ENCODE measurements at regions not wholly inside any gene's neighbourhood (a gene's known extent, or its start where the extent isn't known, plus 50 kb on each side); places are given as distances from the start of the nearest gene placed in this dataset.

DNA sequence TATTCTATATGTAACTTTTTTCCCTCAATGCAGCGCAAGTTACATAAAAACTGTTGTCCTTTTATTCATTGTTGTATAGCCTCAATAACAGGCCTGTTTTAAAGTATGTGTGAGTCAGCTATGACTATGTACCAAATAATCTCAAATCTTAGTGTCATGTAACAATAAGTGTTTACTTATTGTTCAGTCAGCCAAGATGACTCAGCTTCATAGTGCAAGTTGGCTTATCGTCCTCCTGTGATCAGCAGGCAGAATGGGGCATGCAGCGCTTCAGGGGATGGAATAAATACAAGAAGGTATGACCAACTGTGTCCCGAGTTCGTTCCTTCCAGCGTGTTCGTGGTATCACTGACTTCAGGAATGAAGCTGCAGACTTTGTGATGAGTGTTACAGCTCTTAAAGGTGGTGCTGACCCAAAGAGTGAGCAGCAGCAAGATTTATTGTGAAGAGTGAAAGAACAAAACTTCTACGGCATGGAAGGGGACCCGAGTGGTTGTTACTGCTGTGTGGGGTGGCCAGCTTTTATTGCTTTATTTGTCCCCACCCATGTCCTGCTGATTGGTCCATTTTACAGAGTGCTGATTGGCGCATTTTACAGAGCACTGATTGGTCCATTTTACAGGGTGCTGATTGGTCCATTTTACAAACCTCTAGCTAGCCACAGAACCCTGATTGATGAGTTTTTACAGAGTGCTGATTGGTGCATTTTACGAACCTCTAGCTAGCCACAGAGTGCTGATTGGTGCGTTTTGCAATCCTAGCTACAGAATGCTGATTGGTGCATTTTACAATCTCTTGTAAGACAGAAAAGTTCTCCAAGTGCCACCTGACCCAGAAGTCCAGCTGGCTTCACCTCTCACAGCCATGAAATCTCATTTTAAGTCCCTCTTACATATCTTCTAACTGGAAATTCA, 1016.0 kb downstream of the MCTP2 start:
- no peaks in the 10 kb centered on the region for H3K36me3 ChIP-seq (ENCODE audit: control insufficient read depth, insufficient read depth, low read length)
- no peaks in the 10 kb centered on the region for H3K9me3 ChIP-seq (ENCODE audit: control insufficient read depth, low read length)
- H3K4me3 ChIP-seq (ENCODE audit: low read length) = no peak overlapping the region

DNA sequence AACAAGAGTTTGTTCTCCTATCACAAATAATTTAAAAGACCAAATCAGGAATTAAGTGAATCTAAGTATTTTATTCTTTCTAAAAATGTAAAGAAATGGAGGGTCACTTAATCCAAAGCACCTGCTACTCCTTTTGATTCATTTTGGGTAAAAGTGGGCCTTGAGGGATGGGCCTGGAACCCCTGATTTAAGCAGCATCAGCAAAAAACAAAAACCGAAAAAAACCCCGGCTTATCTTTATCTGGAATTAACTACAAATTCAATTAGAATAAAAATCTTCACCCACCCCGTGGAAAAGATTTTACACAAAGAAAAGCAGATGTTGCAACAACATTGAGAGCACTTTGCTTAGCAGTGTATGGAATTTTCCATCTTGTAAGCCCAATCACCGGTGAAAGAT, 1018.2 kb downstream of the MCTP2 start:
- Histone ChIP-seq H3K4me1 (ENCODE audit: control insufficient read depth, insufficient read depth, low read length) (peaks cover 19% of the 10 kb centered on the region), H3K9me3 (ENCODE audit: control insufficient read depth, low read length) (no peaks in the 10 kb centered on the region), H3K4me3 (ENCODE audit: low read length) (no peak overlapping the region), H3K36me3 (ENCODE audit: control insufficient read depth, insufficient read depth, low read length) (no peaks in the 10 kb centered on the region), H3K27me3 (ENCODE audit: control insufficient read depth, insufficient read depth, low read length) (no peaks in the 10 kb centered on the region), H3K9ac (ENCODE audit: low read length) (no peak overlapping the region)

More for the DNA sequence above, 1016.0 kb downstream of the MCTP2 start:
- no peaks in the 10 kb centered on the region for H3K27me3 ChIP-seq (ENCODE audit: control insufficient read depth, insufficient read depth, low read length)
- no peak overlapping the region for H3K9ac ChIP-seq (ENCODE audit: low read length)
- peaks cover 6% of the 10 kb centered on the region for H3K4me1 ChIP-seq (ENCODE audit: control insufficient read depth, insufficient read depth, low read length)

DNA sequence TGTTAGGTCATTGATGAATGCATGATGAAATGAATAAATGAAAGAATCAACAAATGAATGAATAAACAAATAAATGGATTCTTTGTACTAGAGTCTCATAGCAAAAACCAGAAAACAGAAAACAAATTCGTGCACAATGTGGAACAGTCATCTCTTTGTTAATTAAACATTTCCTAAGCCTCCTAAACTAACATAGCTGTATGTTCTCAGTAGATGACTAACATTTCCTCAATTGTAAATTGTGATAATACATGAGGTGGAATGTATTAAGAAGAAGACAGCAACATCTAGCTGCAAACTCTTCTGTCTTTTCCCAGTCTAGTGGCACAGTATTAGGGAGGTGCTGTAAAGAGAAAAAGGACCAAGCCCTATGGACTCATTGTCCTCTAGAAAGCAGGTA, 1021.0 kb downstream of the MCTP2 start:
- H3K4me1 ChIP-seq (ENCODE audit: control insufficient read depth, insufficient read depth, low read length) = peaks cover 19% of the 10 kb centered on the region
- no peaks in the 10 kb centered on the region for H3K27me3 ChIP-seq (ENCODE audit: control insufficient read depth, insufficient read depth, low read length)
- H3K36me3 ChIP-seq (ENCODE audit: control insufficient read depth, insufficient read depth, low read length) = no peaks in the 10 kb centered on the region
- H3K9ac ChIP-seq (ENCODE audit: low read length) = no peak overlapping the region
- no peaks in the 10 kb centered on the region for H3K9me3 ChIP-seq (ENCODE audit: control insufficient read depth, low read length)
- H3K4me3 ChIP-seq (ENCODE audit: low read length) = no peak overlapping the region

DNA sequence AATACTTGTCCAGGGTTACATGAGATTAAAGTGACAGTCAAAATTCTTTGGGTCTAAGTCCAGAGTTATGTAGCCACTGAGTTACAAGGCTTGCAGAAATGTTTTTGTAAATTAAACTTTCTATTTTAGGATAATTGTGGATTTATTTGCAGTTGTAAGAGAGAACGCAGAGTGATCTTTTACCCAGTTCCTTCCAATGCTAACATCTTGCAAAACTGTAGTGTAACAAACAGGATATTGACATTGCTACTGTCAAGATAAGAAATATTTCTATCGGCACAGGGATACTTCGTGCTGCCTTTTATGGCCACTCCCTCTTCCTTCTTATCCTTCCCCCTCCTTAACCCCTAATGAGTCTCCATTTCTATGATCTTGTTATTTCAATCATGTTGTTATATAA, 1022.9 kb downstream of the MCTP2 start:
- H3K36me3 ChIP-seq (ENCODE audit: control insufficient read depth, insufficient read depth, low read length) = no peaks in the 10 kb centered on the region
- H3K9me3 ChIP-seq (ENCODE audit: control insufficient read depth, low read length) = no peaks in the 10 kb centered on the region
- peaks cover 13% of the 10 kb centered on the region for H3K4me1 ChIP-seq (ENCODE audit: control insufficient read depth, insufficient read depth, low read length)
- H3K27me3 ChIP-seq (ENCODE audit: control insufficient read depth, insufficient read depth, low read length) = no peaks in the 10 kb centered on the region
- no peak overlapping the region for H3K9ac ChIP-seq (ENCODE audit: low read length)
- H3K4me3 ChIP-seq (ENCODE audit: low read length) = no peak overlapping the region

DNA sequence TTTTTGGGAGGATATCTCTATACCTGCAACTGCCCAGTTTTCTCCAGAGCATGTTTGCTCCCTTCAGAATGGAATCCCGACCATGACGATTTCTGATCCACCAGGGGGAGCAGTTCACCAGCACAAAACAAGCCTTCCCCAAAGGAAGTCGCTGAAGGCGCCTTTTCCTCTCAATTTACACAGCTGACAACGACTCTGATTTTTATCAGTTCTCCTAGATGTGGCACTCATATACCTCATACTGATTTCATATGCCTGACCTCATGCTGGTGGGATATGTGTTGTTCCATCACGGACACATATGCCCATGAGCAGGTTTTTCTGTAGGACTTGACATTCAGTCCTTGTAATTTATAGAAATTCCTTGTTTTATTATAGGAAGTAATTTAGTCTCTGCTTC, 1028.2 kb downstream of the MCTP2 start:
- Histone ChIP-seq H3K4me1 (ENCODE audit: control insufficient read depth, insufficient read depth, low read length) (peaks cover 5% of the 10 kb centered on the region), H3K4me3 (ENCODE audit: low read length) (no peak overlapping the region)

DNA sequence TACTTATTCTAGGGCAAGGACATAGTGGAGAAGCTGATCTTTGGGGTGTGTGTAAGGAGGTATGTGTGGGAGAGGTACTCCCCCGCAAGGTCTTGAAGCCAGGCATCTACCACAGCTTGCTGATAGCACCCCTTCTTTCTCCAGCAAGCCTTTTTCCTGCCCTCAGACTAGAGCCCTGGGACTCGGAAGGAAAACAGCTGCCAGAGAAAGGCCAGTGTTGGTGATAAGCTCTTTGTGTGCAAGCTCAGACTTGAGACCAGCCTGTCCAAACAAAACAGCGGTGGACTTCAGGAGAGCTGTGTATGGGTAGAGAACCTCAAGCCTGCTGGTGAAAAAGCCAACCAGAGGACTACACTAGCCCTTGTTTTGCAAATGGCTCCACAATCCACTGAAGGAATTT, 1028.6 kb downstream of the MCTP2 start:
- Histone ChIP-seq H3K9ac (ENCODE audit: low read length) (no peak overlapping the region), H3K9me3 (ENCODE audit: control insufficient read depth, low read length) (no peaks in the 10 kb centered on the region), H3K36me3 (ENCODE audit: control insufficient read depth, insufficient read depth, low read length) (no peaks in the 10 kb centered on the region), H3K27me3 (ENCODE audit: control insufficient read depth, insufficient read depth, low read length) (no peaks in the 10 kb centered on the region), H3K4me3 (ENCODE audit: low read length) (no peak overlapping the region), H3K4me1 (ENCODE audit: control insufficient read depth, insufficient read depth, low read length) (peaks cover 5% of the 10 kb centered on the region)

More for the DNA sequence above, 1028.2 kb downstream of the MCTP2 start:
- no peaks in the 10 kb centered on the region for H3K36me3 ChIP-seq (ENCODE audit: control insufficient read depth, insufficient read depth, low read length)
- no peaks in the 10 kb centered on the region for H3K27me3 ChIP-seq (ENCODE audit: control insufficient read depth, insufficient read depth, low read length)
- no peaks in the 10 kb centered on the region for H3K9me3 ChIP-seq (ENCODE audit: control insufficient read depth, low read length)
- no peak overlapping the region for H3K9ac ChIP-seq (ENCODE audit: low read length)

DNA sequence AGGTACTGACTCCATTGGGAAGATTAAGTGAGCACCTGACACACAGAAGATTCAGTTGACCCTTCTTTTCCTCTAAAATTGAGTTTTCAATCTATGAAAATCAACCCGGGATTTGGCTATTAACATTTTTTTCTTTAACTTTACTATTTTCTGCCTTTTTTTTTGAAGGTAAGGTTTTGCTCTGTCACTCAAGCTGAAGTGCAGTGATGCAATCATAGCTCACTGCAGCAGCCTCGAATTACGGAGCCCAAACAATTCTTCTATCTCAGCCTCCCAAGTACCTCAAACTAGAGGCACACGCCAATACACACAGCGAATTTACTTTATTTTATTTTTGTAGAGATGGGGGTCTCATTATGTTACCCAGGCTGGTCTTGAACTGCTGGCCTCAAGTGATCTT, 1029.5 kb downstream of the MCTP2 start:
- Histone ChIP-seq H3K9me3 (ENCODE audit: control insufficient read depth, low read length) (no peaks in the 10 kb centered on the region), H3K4me3 (ENCODE audit: low read length) (no peak overlapping the region), H3K4me1 (ENCODE audit: control insufficient read depth, insufficient read depth, low read length) (peaks cover 5% of the 10 kb centered on the region), H3K27me3 (ENCODE audit: control insufficient read depth, insufficient read depth, low read length) (no peaks in the 10 kb centered on the region), H3K36me3 (ENCODE audit: control insufficient read depth, insufficient read depth, low read length) (no peaks in the 10 kb centered on the region), H3K9ac (ENCODE audit: low read length) (no peak overlapping the region)

DNA sequence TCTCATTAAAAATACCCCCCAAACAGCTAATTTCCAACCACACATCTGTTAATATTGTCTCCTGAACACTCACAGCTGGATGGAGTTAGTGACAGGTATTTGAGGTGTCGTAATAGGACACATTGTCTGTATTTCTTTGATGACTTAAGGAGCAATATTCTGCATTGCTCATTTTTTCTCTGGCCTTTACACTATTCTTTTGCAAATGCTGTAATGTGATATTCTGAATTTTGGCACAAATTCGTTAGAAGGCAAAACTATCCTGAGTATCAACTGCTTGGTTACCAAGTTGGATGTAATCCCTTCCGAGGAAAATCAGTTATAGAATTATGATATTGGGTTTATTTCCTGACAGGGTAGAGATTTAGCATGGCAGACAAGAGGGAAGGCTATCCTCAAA, 1030.2 kb downstream of the MCTP2 start:
- H3K4me1 ChIP-seq (ENCODE audit: control insufficient read depth, insufficient read depth, low read length) = peaks cover 5% of the 10 kb centered on the region
- no peak overlapping the region for H3K4me3 ChIP-seq (ENCODE audit: low read length)
- H3K36me3 ChIP-seq (ENCODE audit: control insufficient read depth, insufficient read depth, low read length) = no peaks in the 10 kb centered on the region
- no peaks in the 10 kb centered on the region for H3K27me3 ChIP-seq (ENCODE audit: control insufficient read depth, insufficient read depth, low read length)
- no peak overlapping the region for H3K9ac ChIP-seq (ENCODE audit: low read length)
- no peaks in the 10 kb centered on the region for H3K9me3 ChIP-seq (ENCODE audit: control insufficient read depth, low read length)

DNA sequence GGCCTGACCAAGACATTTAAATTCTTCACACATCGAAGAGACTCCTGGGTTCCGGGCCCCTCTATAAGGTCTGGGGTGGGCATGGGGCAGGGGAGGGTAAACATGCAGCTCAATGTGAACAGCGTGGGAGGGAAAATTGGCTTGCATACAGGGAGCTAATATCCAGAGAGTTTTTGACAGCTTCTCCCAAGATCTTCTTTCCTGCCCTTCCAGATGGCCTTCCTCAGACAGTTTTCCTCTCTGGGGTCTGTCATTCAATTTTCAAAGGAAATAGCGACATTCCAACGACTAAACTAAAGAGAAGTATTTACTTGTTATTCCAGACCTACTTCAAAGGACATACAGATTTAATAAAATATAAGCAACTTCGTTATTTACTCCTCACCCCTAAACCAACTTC, 1030.6 kb downstream of the MCTP2 start:
- no peaks in the 10 kb centered on the region for H3K36me3 ChIP-seq (ENCODE audit: control insufficient read depth, insufficient read depth, low read length)
- H3K4me1 ChIP-seq (ENCODE audit: control insufficient read depth, insufficient read depth, low read length) = peaks cover 5% of the 10 kb centered on the region
- H3K9me3 ChIP-seq (ENCODE audit: control insufficient read depth, low read length) = no peaks in the 10 kb centered on the region
- H3K4me3 ChIP-seq (ENCODE audit: low read length) = no peak overlapping the region
- H3K9ac ChIP-seq (ENCODE audit: low read length) = no peak overlapping the region
- no peaks in the 10 kb centered on the region for H3K27me3 ChIP-seq (ENCODE audit: control insufficient read depth, insufficient read depth, low read length)

DNA sequence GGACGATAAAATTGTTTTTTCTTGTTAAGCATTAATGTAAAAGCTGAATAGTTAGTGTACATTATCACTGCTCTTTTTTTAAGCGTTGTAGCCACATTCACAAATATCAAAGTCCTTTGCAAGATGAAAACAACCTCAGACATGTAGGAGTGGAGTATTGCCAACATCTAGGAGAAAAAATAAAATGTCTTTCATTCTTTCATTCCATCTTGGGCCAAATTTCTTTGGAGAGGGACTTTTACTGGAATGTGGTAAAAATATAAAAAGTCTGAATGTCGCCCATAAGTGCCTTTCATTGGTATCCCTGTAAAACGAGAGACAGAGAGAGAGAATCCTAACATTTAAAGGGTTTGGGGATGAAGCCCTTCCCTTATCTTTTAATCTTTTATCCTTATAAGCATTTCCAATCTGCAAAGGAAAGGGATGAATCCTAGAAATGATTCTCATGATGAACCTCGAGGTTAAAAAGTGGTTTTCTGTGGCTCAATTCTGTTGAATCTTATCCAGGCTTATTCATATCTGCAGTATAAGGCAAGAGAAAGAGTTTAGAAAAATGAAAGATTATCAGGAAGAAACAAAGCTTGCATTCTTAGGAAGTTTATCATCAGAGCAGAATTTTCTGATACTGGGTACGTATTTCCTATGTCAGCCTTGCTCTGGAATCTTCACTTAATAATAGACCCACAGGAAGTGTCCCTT, 1031.7 kb downstream of the MCTP2 start:
- no peak overlapping the region for H3K4me3 ChIP-seq (ENCODE audit: low read length)
- H3K27me3 ChIP-seq (ENCODE audit: control insufficient read depth, insufficient read depth, low read length) = no peaks in the 10 kb centered on the region
- H3K9ac ChIP-seq (ENCODE audit: low read length) = no peak overlapping the region
- no peaks in the 10 kb centered on the region for H3K9me3 ChIP-seq (ENCODE audit: control insufficient read depth, low read length)
- no peaks in the 10 kb centered on the region for H3K36me3 ChIP-seq (ENCODE audit: control insufficient read depth, insufficient read depth, low read length)
- H3K4me1 ChIP-seq (ENCODE audit: control insufficient read depth, insufficient read depth, low read length) = peaks cover 5% of the 10 kb centered on the region

DNA sequence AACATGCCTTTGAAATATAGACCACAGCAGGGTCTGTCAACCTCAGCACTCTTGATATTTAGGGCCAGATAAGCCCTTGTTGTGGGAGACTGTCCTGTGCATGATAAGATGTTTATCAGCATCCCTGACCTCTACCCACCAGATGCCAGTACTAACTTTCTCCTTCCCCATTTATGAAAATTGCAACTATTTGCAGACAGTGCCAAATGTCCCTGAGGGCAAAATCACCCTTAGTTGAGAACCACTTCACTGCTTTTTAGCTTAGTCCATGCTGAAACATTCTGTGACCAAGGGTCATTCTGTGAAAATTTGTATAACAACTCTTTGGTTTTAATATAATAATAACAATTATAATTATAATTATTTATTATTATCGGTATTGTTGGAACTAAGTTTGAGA, 1032.4 kb downstream of the MCTP2 start:
- H3K9ac ChIP-seq (ENCODE audit: low read length) = no peak overlapping the region
- H3K27me3 ChIP-seq (ENCODE audit: control insufficient read depth, insufficient read depth, low read length) = no peaks in the 10 kb centered on the region
- peaks cover 5% of the 10 kb centered on the region for H3K4me1 ChIP-seq (ENCODE audit: control insufficient read depth, insufficient read depth, low read length)
- H3K4me3 ChIP-seq (ENCODE audit: low read length) = no peak overlapping the region
- H3K36me3 ChIP-seq (ENCODE audit: control insufficient read depth, insufficient read depth, low read length) = no peaks in the 10 kb centered on the region
- no peaks in the 10 kb centered on the region for H3K9me3 ChIP-seq (ENCODE audit: control insufficient read depth, low read length)

DNA sequence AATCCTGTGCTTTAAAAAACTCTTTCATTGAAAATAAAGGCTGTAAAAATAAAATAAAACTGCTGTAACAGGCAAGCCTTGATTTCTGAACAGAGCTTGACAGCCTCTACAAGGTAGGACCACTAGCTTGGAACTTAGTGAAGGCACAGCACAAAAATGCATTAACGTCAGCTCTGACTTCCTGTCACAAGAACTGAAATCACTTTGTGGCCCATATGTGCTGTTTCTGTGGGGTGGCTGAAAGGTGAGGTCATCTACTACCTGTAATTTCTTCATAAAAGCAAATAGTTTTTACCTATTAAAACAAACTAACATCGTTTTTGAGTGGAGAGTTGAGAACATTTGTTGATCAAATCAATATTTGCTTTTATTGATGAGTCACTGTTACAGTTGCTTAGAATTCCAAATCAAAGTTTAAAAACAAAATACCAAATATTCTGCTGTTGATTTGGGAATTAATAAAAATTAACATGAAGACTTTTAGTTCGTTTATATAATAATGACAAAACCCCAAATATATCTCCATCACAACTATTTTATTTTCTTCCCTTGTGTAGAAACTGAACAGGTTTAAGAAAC, 1034.1 kb downstream of the MCTP2 start:
- Histone ChIP-seq H3K36me3 (ENCODE audit: control insufficient read depth, insufficient read depth, low read length) (no peaks in the 10 kb centered on the region), H3K27me3 (ENCODE audit: control insufficient read depth, insufficient read depth, low read length) (no peaks in the 10 kb centered on the region), H3K9ac (ENCODE audit: low read length) (no peak overlapping the region), H3K4me1 (ENCODE audit: control insufficient read depth, insufficient read depth, low read length) (no peaks in the 10 kb centered on the region), H3K9me3 (ENCODE audit: control insufficient read depth, low read length) (no peaks in the 10 kb centered on the region), H3K4me3 (ENCODE audit: low read length) (no peak overlapping the region)

Data from mucosa of stomach (tissue), 1 donor.